HG03159 (cell line): ENCODE measurements at regions not wholly inside any gene's neighbourhood (a gene's known extent, or its start where the extent isn't known, plus 50 kb on each side); places are given as distances from the start of the nearest gene placed in this dataset.
"Not testable (repeated sequence)": the region's sequence is repeated elsewhere in the genome, so short reads cannot be mapped to it uniquely, and the experiment has no call there.

Experiments
- ATAC-seq: cut with Tn5 transposase; IDR thresholded peaks from one replicate; pipeline ENCODE4 v1.9.1; 2021; ENCODE audit warnings: mild to moderate bottlenecking, moderate library complexity; ENCODE audit not compliant: unreplicated experiment

GRCh38 chr1:213572912-213573647, 414.7 kb upstream of the PROX1 start:
- ATAC-seq = no peak

GRCh38 chr1:213573648-213574009, 414.1 kb upstream of the PROX1 start:
- ATAC-seq = no peak

- no peak for ATAC-seq
Observed at GRCh38 chr1:213582976-213583567, 404.7 kb upstream of the PROX1 start.

GRCh38 chr1:213584272-213584671, 403.5 kb upstream of the PROX1 start:
- ATAC-seq = no peak

GRCh38 chr1:213585402-213585801, 402.4 kb upstream of the PROX1 start:
- ATAC-seq = no peak

- no peak for ATAC-seq
Observed at GRCh38 chr1:213585959-213586586, 401.7 kb upstream of the PROX1 start.

- ATAC-seq = no peak
Observed at GRCh38 chr1:213586587-213586972, 401.2 kb upstream of the PROX1 start.

GRCh38 chr1:213596729-213597128, 391.0 kb upstream of the PROX1 start:
- no peak for ATAC-seq

- ATAC-seq = no peak
Observed at GRCh38 chr1:213598263-213598662, 389.5 kb upstream of the PROX1 start.

- ATAC-seq = no peak
Observed at GRCh38 chr1:213600879-213601278, 386.9 kb upstream of the PROX1 start.

- ATAC-seq = not testable (repeated sequence)
Observed at GRCh38 chr1:213601705-213602104, 386.1 kb upstream of the PROX1 start.

- no peak for ATAC-seq
Observed at GRCh38 chr1:213602796-213603486, 384.8 kb upstream of the PROX1 start.

GRCh38 chr1:213604477-213604876, 383.3 kb upstream of the PROX1 start:
- no peak for ATAC-seq

GRCh38 chr1:213605732-213606131, 382.0 kb upstream of the PROX1 start:
- ATAC-seq = no peak

- ATAC-seq = no peak
Observed at GRCh38 chr1:213606252-213606820, 381.4 kb upstream of the PROX1 start.

GRCh38 chr1:213613549-213613948, 374.2 kb upstream of the PROX1 start:
- ATAC-seq = no peak

GRCh38 chr1:213615226-213615916, 372.4 kb upstream of the PROX1 start:
- ATAC-seq = no peak

- no peak for ATAC-seq
Observed at GRCh38 chr1:213617133-213617532, 370.6 kb upstream of the PROX1 start.

- no peak for ATAC-seq
Observed at GRCh38 chr1:213618094-213618493, 369.7 kb upstream of the PROX1 start.

GRCh38 chr1:213619026-213619425, 368.7 kb upstream of the PROX1 start:
- ATAC-seq = no peak

GRCh38 chr1:213621077-213621476, 366.7 kb upstream of the PROX1 start:
- ATAC-seq = no peak
